Panc1 (cell line): ENCODE measurements at regions not wholly inside any gene's neighbourhood (a gene's known extent, or its start where the extent isn't known, plus 50 kb on each side); places are given as distances from the start of the nearest gene placed in this dataset.

Experiments used
- ATAC-seq: fragments of 200-7000 bp; cut with Tn5 transposase; 2 replicates; pipeline ENCODE4 v1.9.1; 2020; ENCODE audit warnings: mild to moderate bottlenecking, moderate library complexity
- BruUV-seq: library from RNA; stranded (reverse); fragments of 400-500 nt; replicated peaks from 2 replicates; lab custom pipeline; 2021; lab: Mats Ljungman, UMichigan
- CTCF ChIA-PET: fragments of 300-600 bp; sonication (Branson Sonifier 250); formaldehyde crosslinking; loops from one replicate; lab custom pipeline; 2022; ENCODE audit warnings: antibody characterized with exemption; lab: Charles Lee
- POLR2A ChIA-PET: fragments of 300-600 bp; sonication (Branson Sonifier 250); formaldehyde crosslinking; loops from one replicate; lab custom pipeline; 2022; ENCODE audit warnings: antibody characterized with exemption; lab: Charles Lee
- DNase-seq: peaks from one replicate; pipeline ENCODE4 v3.0.0-alpha.2; 2010; ENCODE audit warnings: low read depth, low spot score
- H3K27ac ChIP-seq: 2 replicates; pipeline ENCODE4 v1.5.1; 2011; ENCODE audit warnings: mild to moderate bottlenecking, low read length, inconsistent platforms
- H3K27me3 ChIP-seq: fragments of 200-500 bp; sonication (Bioruptor generic); 2 replicates; pipeline ENCODE4 v1.6.0; 2014; ENCODE audit warnings: low read length, inconsistent platforms; ENCODE audit not compliant: control insufficient read depth, insufficient read depth
- H3K36me3 ChIP-seq: fragments of 200-500 bp; sonication (Bioruptor generic); 2 replicates; pipeline ENCODE4 v1.5.1; 2014; ENCODE audit warnings: inconsistent platforms, mild to moderate bottlenecking, low read length, moderate library complexity; ENCODE audit not compliant: control insufficient read depth, insufficient read depth
- H3K4me1 ChIP-seq: 2 replicates; pipeline ENCODE4 v1.5.1; 2011; ENCODE audit warnings: inconsistent platforms, mild to moderate bottlenecking, low read length, moderate library complexity; ENCODE audit not compliant: control insufficient read depth, insufficient read depth
- H3K4me3 ChIP-seq, 2 experiments: 2 replicates each; pipeline ENCODE4 v1.5.1; 2011 to 2012; ENCODE audit warnings: low read depth in 2 of 2, low read length in 2 of 2, mild to moderate bottlenecking in 2 of 2, inconsistent platforms in 1 of 2, moderate library complexity in 1 of 2
- H3K9me3 ChIP-seq: fragments of 200-500 bp; sonication (Bioruptor generic); 2 replicates; pipeline ENCODE4 v1.5.1; 2014; ENCODE audit warnings: low read depth, mild to moderate bottlenecking, inconsistent platforms, low read length, moderate library complexity; ENCODE audit not compliant: control insufficient read depth, insufficient read depth
- POLR2AphosphoS5 ChIP-seq: IDR thresholded peaks from 2 replicates; pipeline ENCODE4 v1.6.1; 2012; ENCODE audit warnings: mild to moderate bottlenecking, low read depth, low read length, moderate library complexity
- REST ChIP-seq, 2 experiments: IDR thresholded peaks; 2 replicates each; pipeline ENCODE4 v1.6.1; 2011 to 2012; ENCODE audit warnings: low read depth in 2 of 2, control low read depth in 1 of 2, low read length in 1 of 2, mild to moderate bottlenecking in 1 of 2, moderate library complexity in 1 of 2; ENCODE audit not compliant: insufficient read depth in 1 of 2
- SIN3A ChIP-seq: IDR thresholded peaks from 2 replicates; pipeline ENCODE4 v1.6.1; 2012; ENCODE audit warnings: low read depth, mild to moderate bottlenecking, low read length, moderate library complexity, borderline replicate concordance; ENCODE audit not compliant: insufficient read depth
- TCF7L2 ChIP-seq: IDR thresholded peaks from 2 replicates; pipeline ENCODE4 v1.6.1; 2011; ENCODE audit warnings: mild to moderate bottlenecking, low read depth, low read length, inconsistent platforms
- in situ Hi-C: cut with HindIII; loops from 2 replicates; pipeline ENCODE4 v1.10.0; 2016; ENCODE audit warnings: low sequenced_read_pairs, low pct_unique_long_range_greater_than_20kb
- intact Hi-C: fragments of 100-400 bp; cut with micrococcal nuclease; formaldehyde crosslinking; loops from one replicate; pipeline ENCODE4 v1.10.0; 2022; ENCODE audit not compliant: unreplicated experiment
- TF ChIP-seq, protein P1 (sequence below): fragments of 450-650 bp; IDR thresholded peaks from 2 replicates; pipeline ENCODE4 v1.5.1; 2017; ENCODE audit warnings: mild to moderate bottlenecking

DNA sequence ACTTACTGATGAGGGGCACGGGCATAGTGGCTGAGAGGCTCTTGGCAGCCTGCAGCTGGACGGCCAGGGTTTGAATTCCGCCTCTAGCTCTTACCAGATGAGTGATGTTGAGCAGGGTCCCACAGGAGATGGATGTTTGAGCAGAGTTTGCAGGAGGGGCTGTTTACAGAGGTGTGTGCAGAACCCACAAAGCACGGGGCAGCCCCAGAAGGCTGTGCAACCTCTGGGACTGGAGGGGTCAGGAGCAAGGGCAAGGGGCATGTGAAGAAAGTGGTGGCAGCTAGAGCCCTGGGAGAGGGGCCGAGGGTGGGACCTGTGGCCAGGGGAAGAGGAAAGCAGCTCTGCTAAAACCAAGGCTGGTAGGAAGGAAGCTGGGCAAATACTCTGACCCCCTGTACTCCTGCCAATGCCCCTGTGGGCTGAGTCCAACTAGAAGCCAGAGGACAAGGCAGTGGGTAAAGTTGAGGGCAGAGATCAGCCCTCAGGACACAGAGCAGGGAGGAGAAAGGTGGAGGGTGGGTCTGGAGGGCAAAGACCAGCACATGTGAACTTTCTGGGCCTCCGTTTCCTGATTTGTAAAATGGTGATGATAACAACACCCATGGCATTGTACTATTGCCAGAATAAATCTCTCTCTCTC lies 53.9 kb upstream of the ITGA11 start:
- intact Hi-C loops (no loop called here), in situ Hi-C loops (no loop called here)
- H3K27ac ChIP-seq: no peak overlapping the region

DNA sequence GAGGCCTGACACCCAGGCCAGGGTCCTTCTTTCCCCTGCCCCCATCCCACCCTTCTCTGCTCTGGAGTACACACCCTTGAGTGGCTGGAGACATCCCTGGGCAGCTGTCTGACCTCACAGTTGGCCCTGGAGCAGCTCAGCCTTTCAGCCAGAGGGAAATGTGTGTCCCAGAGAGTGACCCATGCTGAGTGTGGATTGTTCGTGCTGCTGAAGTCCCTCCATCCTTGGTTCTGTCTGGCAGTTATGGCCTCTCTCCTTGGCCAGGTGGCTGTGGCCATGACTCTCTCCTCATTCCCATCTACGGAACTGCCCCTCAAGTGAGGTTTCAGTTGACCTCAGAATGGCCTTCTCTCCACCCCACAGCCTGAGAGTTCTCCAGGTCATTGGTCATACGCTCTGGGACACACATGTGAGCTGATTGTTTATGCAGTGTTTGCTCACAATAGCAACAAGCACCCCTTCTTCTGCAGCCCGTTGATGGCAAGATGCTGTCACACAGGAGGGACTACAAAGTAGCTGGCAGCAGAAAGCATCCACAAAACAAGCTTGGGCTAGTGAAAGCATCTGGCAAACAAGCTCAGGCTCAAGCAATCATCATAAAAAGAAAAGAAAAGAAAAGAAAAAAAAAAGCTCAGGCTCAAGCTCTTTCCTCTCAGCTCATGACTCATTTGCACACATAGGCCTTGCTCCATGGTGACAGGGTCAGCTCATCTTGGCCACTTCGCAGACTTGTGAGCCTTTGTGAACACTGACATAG lies 55.3 kb upstream of the ITGA11 start:
- intact Hi-C loops: no loop called here
- CTCF ChIA-PET: no interaction called here
- Histone ChIP-seq H3K36me3 (no peaks in the 10 kb centered on the region), H3K27ac (no peak overlapping the region), H3K4me1 (no peaks in the 10 kb centered on the region), H3K4me3 (no peak overlapping the region), H3K27me3 (no peaks in the 10 kb centered on the region; the same call in none of the 2 replicates), H3K9me3 (no peaks in the 10 kb centered on the region)
- TF ChIP-seq SIN3A: no peak
- TF ChIP-seq REST (IDR thresholded peaks at IDR 0.05; ENCODE audit: insufficient read depth in 1 of 2, low read depth in 2 of 2, low read length in 1 of 2): no peak
- TF ChIP-seq POLR2AphosphoS5: no peak
- TF ChIP-seq, protein P1, sequence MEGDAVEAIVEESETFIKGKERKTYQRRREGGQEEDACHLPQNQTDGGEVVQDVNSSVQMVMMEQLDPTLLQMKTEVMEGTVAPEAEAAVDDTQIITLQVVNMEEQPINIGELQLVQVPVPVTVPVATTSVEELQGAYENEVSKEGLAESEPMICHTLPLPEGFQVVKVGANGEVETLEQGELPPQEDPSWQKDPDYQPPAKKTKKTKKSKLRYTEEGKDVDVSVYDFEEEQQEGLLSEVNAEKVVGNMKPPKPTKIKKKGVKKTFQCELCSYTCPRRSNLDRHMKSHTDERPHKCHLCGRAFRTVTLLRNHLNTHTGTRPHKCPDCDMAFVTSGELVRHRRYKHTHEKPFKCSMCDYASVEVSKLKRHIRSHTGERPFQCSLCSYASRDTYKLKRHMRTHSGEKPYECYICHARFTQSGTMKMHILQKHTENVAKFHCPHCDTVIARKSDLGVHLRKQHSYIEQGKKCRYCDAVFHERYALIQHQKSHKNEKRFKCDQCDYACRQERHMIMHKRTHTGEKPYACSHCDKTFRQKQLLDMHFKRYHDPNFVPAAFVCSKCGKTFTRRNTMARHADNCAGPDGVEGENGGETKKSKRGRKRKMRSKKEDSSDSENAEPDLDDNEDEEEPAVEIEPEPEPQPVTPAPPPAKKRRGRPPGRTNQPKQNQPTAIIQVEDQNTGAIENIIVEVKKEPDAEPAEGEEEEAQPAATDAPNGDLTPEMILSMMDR: no peak
- TF ChIP-seq TCF7L2: no peak
- POLR2A ChIA-PET: no interaction called here
- DNase-seq: no peak
- no TSS peak for BruUV-seq
- no peak for ATAC-seq
- in situ Hi-C loops: no loop called here

More for the DNA sequence above, 53.9 kb upstream of the ITGA11 start:
- ATAC-seq: no peak
- ChIA-PET CTCF (no interaction called here), POLR2A (interaction anchor here (0.6 kb wide), 1 partner anchor 9 kb away, joined by 3 read pairs; no protein-coding TSS in a partner anchor)
- TF ChIP-seq SIN3A (no peak), TCF7L2 (no peak), POLR2AphosphoS5 (no peak), REST (IDR thresholded peaks at IDR 0.05; ENCODE audit: insufficient read depth in 1 of 2, low read depth in 2 of 2, low read length in 1 of 2) (no peak)
- TF ChIP-seq, protein P1: no peak
- H3K27me3 ChIP-seq: no peaks in the 10 kb centered on the region; the same call in none of the 2 replicates
- H3K36me3 ChIP-seq: no peaks in the 10 kb centered on the region
- no peak for DNase-seq
- H3K9me3 ChIP-seq: no peaks in the 10 kb centered on the region
- no peak overlapping the region for H3K4me3 ChIP-seq
- BruUV-seq: no TSS peak
- H3K4me1 ChIP-seq: no peaks in the 10 kb centered on the region
